ENCODE measurements at regions not wholly inside any gene's neighbourhood (a gene's known extent, or its start where the extent isn't known, plus 50 kb on each side); places are given as distances from the start of the nearest gene placed in this dataset.

DNA sequence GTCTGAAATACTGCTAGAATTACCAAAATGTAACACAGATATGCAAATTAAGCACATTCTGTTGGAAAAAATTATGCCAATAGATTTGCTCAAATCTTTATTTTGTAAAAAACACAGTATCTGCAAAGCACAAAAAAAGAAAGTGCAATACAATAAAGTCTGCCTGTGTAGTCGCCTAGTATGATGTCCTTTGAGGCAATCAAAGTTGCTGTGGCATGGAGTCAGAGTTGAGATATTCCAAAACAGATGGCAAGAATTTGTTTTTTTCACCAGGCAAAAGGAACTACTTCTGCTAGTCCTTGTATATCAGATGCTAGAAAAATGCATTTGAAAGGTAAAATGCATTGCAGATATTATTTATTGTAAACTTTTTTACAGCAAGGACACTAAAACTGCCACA lies 531.3 kb upstream of the TMEFF2 start:
- H3K27me3 ChIP-seq (replicated peaks in 1 of 2; ENCODE audit: control insufficient read depth in 2 of 2, insufficient read depth in 2 of 2, low read length in 1 of 2) = no peaks in the 10 kb centered on the region
- FAIRE-seq = no peak
- RAD21 ChIA-PET (ENCODE audit: unreplicated experiment) = no interaction called here
- no peaks in the 10 kb centered on the region for H3K79me2 ChIP-seq (ENCODE audit: control insufficient read depth, insufficient read depth, low read length)
- H3K4me2 ChIP-seq (ENCODE audit: control insufficient read depth, insufficient read depth) = no peak overlapping the region
- H3K9ac ChIP-seq (ENCODE audit: control insufficient read depth, insufficient read depth, low read length) = no peak overlapping the region
- H2AFZ ChIP-seq (ENCODE audit: control insufficient read depth, low read depth, low read length) = no peak overlapping the region
- H3K27ac ChIP-seq (ENCODE audit: control insufficient read depth, insufficient read depth) = no peak overlapping the region
- H3K4me3 ChIP-seq = no peak overlapping the region
- no TSS peak for BruUV-seq (replicated peaks)
- CTCF ChIA-PET = no interaction called here
- H3K36me3 ChIP-seq (ENCODE audit: control insufficient read depth in 2 of 2, insufficient read depth in 2 of 2, low read length in 1 of 2) = no peaks in the 10 kb centered on the region
- POLR2A ChIA-PET = no interaction called here
- in situ Hi-C loops (cut with MboI) (no loop called here), intact Hi-C loops (cut with micrococcal nuclease; ENCODE audit: unreplicated experiment) (no loop called here)
- TF ChIP-seq, protein P1, sequence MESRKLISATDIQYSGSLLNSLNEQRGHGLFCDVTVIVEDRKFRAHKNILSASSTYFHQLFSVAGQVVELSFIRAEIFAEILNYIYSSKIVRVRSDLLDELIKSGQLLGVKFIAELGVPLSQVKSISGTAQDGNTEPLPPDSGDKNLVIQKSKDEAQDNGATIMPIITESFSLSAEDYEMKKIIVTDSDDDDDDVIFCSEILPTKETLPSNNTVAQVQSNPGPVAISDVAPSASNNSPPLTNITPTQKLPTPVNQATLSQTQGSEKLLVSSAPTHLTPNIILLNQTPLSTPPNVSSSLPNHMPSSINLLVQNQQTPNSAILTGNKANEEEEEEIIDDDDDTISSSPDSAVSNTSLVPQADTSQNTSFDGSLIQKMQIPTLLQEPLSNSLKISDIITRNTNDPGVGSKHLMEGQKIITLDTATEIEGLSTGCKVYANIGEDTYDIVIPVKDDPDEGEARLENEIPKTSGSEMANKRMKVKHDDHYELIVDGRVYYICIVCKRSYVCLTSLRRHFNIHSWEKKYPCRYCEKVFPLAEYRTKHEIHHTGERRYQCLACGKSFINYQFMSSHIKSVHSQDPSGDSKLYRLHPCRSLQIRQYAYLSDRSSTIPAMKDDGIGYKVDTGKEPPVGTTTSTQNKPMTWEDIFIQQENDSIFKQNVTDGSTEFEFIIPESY (IDR thresholded peaks at IDR 0.05) = no peak
- TF ChIP-seq FOXK2 (IDR thresholded peaks at IDR 0.05) (no peak), CHD2 (IDR thresholded peaks at IDR 0.05; ENCODE audit: borderline replicate concordance, low read depth, low read length) (no peak), MYC (IDR thresholded peaks at IDR 0.05; ENCODE audit: insufficient read depth, insufficient read length, insufficient replicate concordance, low read length, severe bottlenecking) (no peak), GATAD2B (conservative IDR thresholded peaks at IDR 0.05; ENCODE audit: low read depth) (no peak), WRNIP1 (IDR thresholded peaks at IDR 0.05; ENCODE audit: borderline replicate concordance, low read depth, low read length) (no peak), NBN (IDR thresholded peaks at IDR 0.05) (no peak), SREBF1 (IDR thresholded peaks at IDR 0.05; ENCODE audit: low read length) (no peak), MTA3 (IDR thresholded peaks at IDR 0.05; ENCODE audit: borderline replicate concordance, low read length) (no peak)
- TF ChIP-seq, protein P2, sequence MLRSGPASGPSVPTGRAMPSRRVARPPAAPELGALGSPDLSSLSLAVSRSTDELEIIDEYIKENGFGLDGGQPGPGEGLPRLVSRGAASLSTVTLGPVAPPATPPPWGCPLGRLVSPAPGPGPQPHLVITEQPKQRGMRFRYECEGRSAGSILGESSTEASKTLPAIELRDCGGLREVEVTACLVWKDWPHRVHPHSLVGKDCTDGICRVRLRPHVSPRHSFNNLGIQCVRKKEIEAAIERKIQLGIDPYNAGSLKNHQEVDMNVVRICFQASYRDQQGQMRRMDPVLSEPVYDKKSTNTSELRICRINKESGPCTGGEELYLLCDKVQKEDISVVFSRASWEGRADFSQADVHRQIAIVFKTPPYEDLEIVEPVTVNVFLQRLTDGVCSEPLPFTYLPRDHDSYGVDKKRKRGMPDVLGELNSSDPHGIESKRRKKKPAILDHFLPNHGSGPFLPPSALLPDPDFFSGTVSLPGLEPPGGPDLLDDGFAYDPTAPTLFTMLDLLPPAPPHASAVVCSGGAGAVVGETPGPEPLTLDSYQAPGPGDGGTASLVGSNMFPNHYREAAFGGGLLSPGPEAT (IDR thresholded peaks at IDR 0.05; ENCODE audit: low read depth) = no peak
- H3K4me1 ChIP-seq (ENCODE audit: control insufficient read depth, insufficient read depth, low read length) = no peaks in the 10 kb centered on the region
- H4K20me1 ChIP-seq (ENCODE audit: control insufficient read depth, insufficient read depth) = no peaks in the 10 kb centered on the region
- 4% methylated on average over 1 of the region's 1 CpG for WGBS (ENCODE audit: insufficient coverage, insufficient replicate concordance, low lambda C conversion rate, missing lambda C conversion rate)
- H3K9me3 ChIP-seq (replicated peaks; ENCODE audit: control insufficient read depth, insufficient read depth, low read length) = no peaks in the 10 kb centered on the region
- no peak for ATAC-seq
- no peak for DNase-seq (ENCODE audit: low read depth, low spot score)
- SMC1A ChIA-PET (ENCODE audit: uncharacterized antibody, unreplicated experiment) = interaction anchor here (1.0 kb wide), 1 partner anchor 29 kb away, joined by 3 read pairs; no protein-coding TSS in a partner anchor

Measured in GM12878 (cell line).